ENCODE measurements at regions not wholly inside any gene's neighbourhood (a gene's known extent, or its start where the extent isn't known, plus 50 kb on each side); places are given as distances from the start of the nearest gene placed in this dataset.

GRCh38 chr20:11783102-11783850, 134.4 kb upstream of the BTBD3 start:
- H3K36me3 ChIP-seq (ENCODE audit: insufficient read depth, low read length) = no peaks in the 10 kb centered on the region
- H3K27ac ChIP-seq (ENCODE audit: low read length) = no peak overlapping the region
- no peaks in the 10 kb centered on the region for H4K20me1 ChIP-seq (ENCODE audit: insufficient read depth)
- no peaks in the 10 kb centered on the region for H3K9me3 ChIP-seq (ENCODE audit: low read length)
- H3K79me2 ChIP-seq (replicated peaks; ENCODE audit: insufficient read depth, low read length) = no peaks in the 10 kb centered on the region
- H3K4me3 ChIP-seq (ENCODE audit: low read length) = no peak overlapping the region
- H3K9ac ChIP-seq (ENCODE audit: low read length) = no peak overlapping the region
- TF ChIP-seq MXI1 (conservative IDR thresholded peaks at IDR 0.05; ENCODE audit: poor library complexity, severe bottlenecking) (no peak), SMC3 (conservative IDR thresholded peaks at IDR 0.05; ENCODE audit: poor library complexity) (no peak), REST (IDR thresholded peaks at IDR 0.05; ENCODE audit: borderline replicate concordance) (no peak), CTCF (IDR thresholded peaks at IDR 0.05; ENCODE audit: poor library complexity, severe bottlenecking) (no peak), POLR2AphosphoS5 (IDR thresholded peaks at IDR 0.05) (no peak), EP300 (conservative IDR thresholded peaks at IDR 0.05; ENCODE audit: poor library complexity, severe bottlenecking) (no peak), EZH2 (IDR thresholded peaks at IDR 0.05; ENCODE audit: borderline replicate concordance, insufficient read depth, low read length, poor library complexity, severe bottlenecking) (no peak), RAD21 (conservative IDR thresholded peaks at IDR 0.05) (no peak)
- H3F3A ChIP-seq (ENCODE audit: insufficient read depth, low read length, poor library complexity, severe bottlenecking) = no peaks in the 10 kb centered on the region
- H3K9me2 ChIP-seq (ENCODE audit: insufficient read depth, low read length) = no peaks in the 10 kb centered on the region
- H2AFZ ChIP-seq (ENCODE audit: low read depth, low read length) = no peak overlapping the region
- no peaks in the 10 kb centered on the region for H3K27me3 ChIP-seq (ENCODE audit: insufficient read depth, low read depth, low read length)
- no peak overlapping the region for H3K4me2 ChIP-seq (ENCODE audit: low read length)

- TF ChIP-seq REST (IDR thresholded peaks at IDR 0.05; ENCODE audit: borderline replicate concordance) = no peak
- TF ChIP-seq EP300 (conservative IDR thresholded peaks at IDR 0.05; ENCODE audit: poor library complexity, severe bottlenecking) = no peak
- no peak for TF ChIP-seq TAF1 (IDR thresholded peaks at IDR 0.05; ENCODE audit: low read depth)
- no peak for TF ChIP-seq CTCF (IDR thresholded peaks at IDR 0.05; ENCODE audit: poor library complexity, severe bottlenecking)
- TF ChIP-seq POLR2AphosphoS5 (IDR thresholded peaks at IDR 0.05) = no peak
- TF ChIP-seq RAD21 (conservative IDR thresholded peaks at IDR 0.05) = no peak
- TF ChIP-seq MXI1 (conservative IDR thresholded peaks at IDR 0.05; ENCODE audit: poor library complexity, severe bottlenecking) = no peak
- no peak for TF ChIP-seq EZH2 (IDR thresholded peaks at IDR 0.05; ENCODE audit: borderline replicate concordance, insufficient read depth, low read length, poor library complexity, severe bottlenecking)
- no peak for TF ChIP-seq SMC3 (conservative IDR thresholded peaks at IDR 0.05; ENCODE audit: poor library complexity)
- Histone ChIP-seq H3K9me2 (ENCODE audit: insufficient read depth, low read length) (no peaks in the 10 kb centered on the region), H3F3A (ENCODE audit: insufficient read depth, low read length, poor library complexity, severe bottlenecking) (no peaks in the 10 kb centered on the region), H4K20me1 (ENCODE audit: insufficient read depth) (no peaks in the 10 kb centered on the region), H3K9ac (ENCODE audit: low read length) (no peak overlapping the region), H3K9me3 (ENCODE audit: low read length) (no peaks in the 10 kb centered on the region), H3K4me2 (ENCODE audit: low read length) (no peak overlapping the region), H3K36me3 (ENCODE audit: insufficient read depth, low read length) (no peaks in the 10 kb centered on the region), H3K27ac (ENCODE audit: low read length) (no peak overlapping the region), H2AFZ (ENCODE audit: low read depth, low read length) (no peak overlapping the region), H3K4me3 (ENCODE audit: low read length) (no peak overlapping the region), H3K79me2 (replicated peaks; ENCODE audit: insufficient read depth, low read length) (no peaks in the 10 kb centered on the region), H3K27me3 (ENCODE audit: insufficient read depth, low read depth, low read length) (no peaks in the 10 kb centered on the region)
These were observed 131.7 kb upstream of the BTBD3 start for GRCh38 chr20:11785885-11786507.

Measured in neural cell (in vitro differentiated cells).